MCF 10A (cell line): ENCODE measurements at regions not wholly inside any gene's neighbourhood (a gene's known extent, or its start where the extent isn't known, plus 50 kb on each side); places are given as distances from the start of the nearest gene placed in this dataset.

ENCODE experiments used
- BruUV-seq: library from RNA; stranded (reverse); fragments of 400-500 nt; replicated peaks from 2 replicates; lab custom pipeline; 2021; lab: Mats Ljungman, UMichigan
- CTCF ChIA-PET: fragments of 300-600 bp; sonication (Branson Sonifier 250); formaldehyde crosslinking; extraction: SDS; loops from one replicate; lab custom pipeline; 2021; ENCODE audit warnings: antibody characterized with exemption, inconsistent platforms; lab: Yijun Ruan, JAX
- POLR2A ChIA-PET: fragments of 300-600, 350-650 bp; sonication (Branson Sonifier 250); formaldehyde crosslinking; extraction: SDS; loops from one replicate; lab custom pipeline; 2020; ENCODE audit warnings: antibody characterized with exemption, inconsistent platforms; lab: Yijun Ruan, JAX
- DNase-seq: peaks from one replicate; pipeline ENCODE4 v3.0.0-alpha.2; 2018; ENCODE audit not compliant: unreplicated experiment
- H3K27ac Mint-ChIP-seq: one replicate; pipeline ENCODE4 v1.8.0; 2022; ENCODE audit warnings: mild to moderate bottlenecking, low read depth, mixed read lengths; ENCODE audit not compliant: unreplicated experiment
- H3K27me3 Mint-ChIP-seq: one replicate; pipeline ENCODE4 v1.8.0; 2022; ENCODE audit warnings: mixed read lengths; ENCODE audit not compliant: insufficient read depth, unreplicated experiment
- H3K36me3 Mint-ChIP-seq: one replicate; pipeline ENCODE4 v1.8.0; 2022; ENCODE audit warnings: mild to moderate bottlenecking, moderate library complexity, mixed read lengths; ENCODE audit not compliant: insufficient read depth, unreplicated experiment
- H3K4me1 Mint-ChIP-seq: one replicate; pipeline ENCODE4 v1.8.0; 2022; ENCODE audit warnings: mixed read lengths; ENCODE audit not compliant: insufficient read depth, unreplicated experiment
- H3K4me3 Mint-ChIP-seq: one replicate; pipeline ENCODE4 v1.8.0; 2022; ENCODE audit warnings: mild to moderate bottlenecking, moderate library complexity, mixed read lengths; ENCODE audit not compliant: unreplicated experiment
- H3K9me3 Mint-ChIP-seq: one replicate; pipeline ENCODE4 v1.8.0; 2022; ENCODE audit warnings: mixed read lengths; ENCODE audit not compliant: unreplicated experiment
- CTCF ChIP-seq: fragments of 200-600 bp; IDR thresholded peaks from one replicate; pipeline ENCODE4 v1.8.0; 2022; ENCODE audit warnings: antibody characterized with exemption, mild to moderate bottlenecking; ENCODE audit not compliant: unreplicated experiment
- intact Hi-C: fragments of 100-400 bp; cut with micrococcal nuclease; formaldehyde crosslinking; loops from 2 replicates; pipeline ENCODE4 v1.14.1; 2022

GRCh38 chr4:111681751-111682150, 463.5 kb upstream of the FAM241A start:
- Mint-ChIP-seq H3K36me3 (no peaks in the 10 kb centered on the region), H3K4me1 (no peaks in the 10 kb centered on the region), H3K4me3 (no peak overlapping the region), H3K9me3 (no peaks in the 10 kb centered on the region), H3K27me3 (peaks cover 80% of the 10 kb centered on the region), H3K27ac (no peak overlapping the region)
- POLR2A ChIA-PET: interaction anchor here (0.6 to 0.8 kb wide), 2 partner anchors 11 to 25 kb away, joined by 3 to 4 read pairs; no protein-coding TSS in a partner anchor
- no peak for DNase-seq
- intact Hi-C loops: no loop called here
- no TSS peak for BruUV-seq
- no peak for TF ChIP-seq CTCF
- CTCF ChIA-PET: no interaction called here

GRCh38 chr4:111685205-111685604, 460.0 kb upstream of the FAM241A start:
- no TSS peak for BruUV-seq
- no peak for DNase-seq
- ChIA-PET CTCF (no interaction called here), POLR2A (no interaction called here)
- Mint-ChIP-seq H3K27me3 (peaks cover 75% of the 10 kb centered on the region), H3K9me3 (no peaks in the 10 kb centered on the region), H3K4me3 (no peak overlapping the region), H3K27ac (no peak overlapping the region), H3K36me3 (no peaks in the 10 kb centered on the region), H3K4me1 (peaks cover 9% of the 10 kb centered on the region)
- intact Hi-C loops: no loop called here
- no peak for TF ChIP-seq CTCF

GRCh38 chr4:111689214-111689613, 456.0 kb upstream of the FAM241A start:
- intact Hi-C loops: no loop called here

GRCh38 chr4:111689731-111690130, 455.5 kb upstream of the FAM241A start:
- CTCF ChIA-PET: interaction anchor here (0.6 to 1.2 kb wide), 4 partner anchors 10 to 1172 kb away, joined by 3 to 4 read pairs (median 3); no protein-coding TSS in a partner anchor
- DNase-seq: no peak
- intact Hi-C loops: no loop called here
- Mint-ChIP-seq H3K4me3 (no peak overlapping the region), H3K9me3 (no peaks in the 10 kb centered on the region), H3K4me1 (peaks cover 9% of the 10 kb centered on the region), H3K27me3 (peaks cover 63% of the 10 kb centered on the region), H3K36me3 (no peaks in the 10 kb centered on the region), H3K27ac (no peak overlapping the region)
- POLR2A ChIA-PET: no interaction called here
- no TSS peak for BruUV-seq
- no peak for TF ChIP-seq CTCF

More at GRCh38 chr4:111689214-111689613, 456.0 kb upstream of the FAM241A start:
- TF ChIP-seq CTCF: no peak
- ChIA-PET POLR2A (no interaction called here), CTCF (no interaction called here)
- BruUV-seq: no TSS peak
- Mint-ChIP-seq H3K36me3 (no peaks in the 10 kb centered on the region), H3K4me3 (no peak overlapping the region), H3K9me3 (no peaks in the 10 kb centered on the region), H3K27ac (no peak overlapping the region), H3K4me1 (peaks cover 9% of the 10 kb centered on the region), H3K27me3 (peaks cover 63% of the 10 kb centered on the region)
- DNase-seq: peak; percentile 81
